AG09319 (cell line): ENCODE measurements at regions not wholly inside any gene's neighbourhood (a gene's known extent, or its start where the extent isn't known, plus 50 kb on each side); places are given as distances from the start of the nearest gene placed in this dataset.

Experiments used
- DNase-seq: peaks from one replicate; pipeline ENCODE4 v3.0.0-alpha.2; 2010; ENCODE audit warnings: low read depth; ENCODE audit errors: extremely low read depth
- TF ChIP-seq, protein P1 (sequence below): IDR thresholded peaks from 2 replicates; pipeline ENCODE4 v1.5.1; 2011; ENCODE audit warnings: low read depth, mild to moderate bottlenecking, inconsistent platforms, low read length, moderate library complexity

DNA sequence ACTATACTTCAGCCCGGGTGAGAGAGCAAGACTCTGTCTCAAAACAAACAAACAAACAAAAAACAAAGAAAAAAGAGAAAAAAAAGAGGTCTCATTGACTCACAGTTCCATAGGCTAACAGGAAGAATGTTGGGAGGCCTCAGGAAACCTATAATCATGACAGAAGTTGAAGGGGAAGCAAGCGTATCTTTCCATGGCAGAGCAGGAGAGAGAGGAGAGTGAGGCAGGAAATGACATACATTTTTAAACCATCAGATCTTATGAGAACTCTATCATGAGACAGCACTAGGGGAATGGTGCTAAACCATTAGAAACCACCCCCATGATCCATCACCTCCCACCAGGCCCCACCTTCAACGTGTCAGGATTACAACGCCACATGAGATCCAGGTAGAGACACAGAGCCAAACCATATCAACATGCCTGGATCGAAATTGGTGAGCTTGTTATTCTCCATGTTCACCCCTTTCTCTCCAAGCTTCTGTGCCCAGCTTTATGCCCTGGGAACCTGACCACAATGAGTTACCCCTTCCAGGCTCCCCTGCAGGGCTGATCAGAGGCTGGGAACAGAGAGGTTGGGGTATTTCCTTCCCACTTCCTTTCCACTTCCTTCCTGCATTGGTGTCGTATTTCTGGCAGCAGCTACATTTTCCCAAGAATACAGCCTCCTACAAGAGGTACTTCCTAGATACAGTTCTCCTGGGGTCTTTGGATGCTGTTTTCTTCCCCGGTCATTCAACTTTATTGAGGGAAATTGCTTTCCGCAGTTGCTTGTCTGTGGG is 219.3 kb upstream of the FLRT2 start:
- TF ChIP-seq, protein P1, sequence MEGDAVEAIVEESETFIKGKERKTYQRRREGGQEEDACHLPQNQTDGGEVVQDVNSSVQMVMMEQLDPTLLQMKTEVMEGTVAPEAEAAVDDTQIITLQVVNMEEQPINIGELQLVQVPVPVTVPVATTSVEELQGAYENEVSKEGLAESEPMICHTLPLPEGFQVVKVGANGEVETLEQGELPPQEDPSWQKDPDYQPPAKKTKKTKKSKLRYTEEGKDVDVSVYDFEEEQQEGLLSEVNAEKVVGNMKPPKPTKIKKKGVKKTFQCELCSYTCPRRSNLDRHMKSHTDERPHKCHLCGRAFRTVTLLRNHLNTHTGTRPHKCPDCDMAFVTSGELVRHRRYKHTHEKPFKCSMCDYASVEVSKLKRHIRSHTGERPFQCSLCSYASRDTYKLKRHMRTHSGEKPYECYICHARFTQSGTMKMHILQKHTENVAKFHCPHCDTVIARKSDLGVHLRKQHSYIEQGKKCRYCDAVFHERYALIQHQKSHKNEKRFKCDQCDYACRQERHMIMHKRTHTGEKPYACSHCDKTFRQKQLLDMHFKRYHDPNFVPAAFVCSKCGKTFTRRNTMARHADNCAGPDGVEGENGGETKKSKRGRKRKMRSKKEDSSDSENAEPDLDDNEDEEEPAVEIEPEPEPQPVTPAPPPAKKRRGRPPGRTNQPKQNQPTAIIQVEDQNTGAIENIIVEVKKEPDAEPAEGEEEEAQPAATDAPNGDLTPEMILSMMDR: no peak
- DNase-seq: no peak

DNA sequence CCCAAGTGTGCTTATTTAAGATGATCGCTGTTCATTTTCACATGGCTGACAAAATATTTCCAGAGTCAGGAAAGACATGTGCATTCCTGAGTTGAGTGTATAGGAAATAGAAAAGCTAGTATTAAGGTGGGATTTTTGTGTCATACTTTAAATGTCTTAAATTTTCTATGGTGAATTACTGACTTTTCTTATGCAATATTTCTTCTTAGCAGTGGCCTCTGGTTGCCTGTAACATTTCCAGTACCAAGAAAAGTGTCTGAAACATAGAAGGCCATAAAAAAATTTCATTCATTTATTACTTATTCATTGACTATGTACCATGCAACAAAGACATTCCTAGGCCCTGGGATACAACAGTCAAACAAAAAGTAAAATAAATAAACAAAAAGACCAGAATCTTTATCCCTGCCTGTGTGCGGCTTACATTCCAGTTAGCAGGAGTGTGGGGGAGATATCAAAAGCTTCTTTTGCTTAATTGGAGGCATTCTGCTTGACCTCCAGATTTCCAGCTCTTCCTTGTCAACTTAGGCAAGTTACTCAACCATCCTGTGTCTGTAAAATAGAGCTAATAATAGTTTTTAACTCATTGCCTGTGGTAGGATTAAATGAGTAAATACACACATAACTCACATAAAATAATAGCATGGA is 216.3 kb upstream of the FLRT2 start:
- TF ChIP-seq, protein P1: no peak
- peak; percentile 47 for DNase-seq

DNA sequence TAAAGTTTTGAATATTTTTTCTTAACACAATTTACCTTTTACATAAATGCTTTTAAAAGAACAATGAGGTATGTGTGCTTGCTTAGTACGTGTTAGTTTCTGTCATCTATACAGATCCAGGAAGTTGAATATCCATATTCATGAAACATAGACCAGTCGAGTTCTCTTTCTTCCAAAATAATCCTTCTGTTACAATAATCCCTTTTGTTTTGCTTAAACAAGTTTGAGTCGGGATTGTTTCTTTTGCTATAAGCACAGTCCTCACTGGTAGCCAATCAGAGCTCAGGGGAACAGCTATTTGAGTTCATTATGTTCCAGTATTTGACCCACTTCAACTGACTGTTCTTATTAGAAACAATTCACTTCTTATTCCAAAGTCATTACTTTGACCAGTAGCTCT is 214.7 kb upstream of the FLRT2 start:
- no peak for DNase-seq
- TF ChIP-seq, protein P1: no peak

DNA sequence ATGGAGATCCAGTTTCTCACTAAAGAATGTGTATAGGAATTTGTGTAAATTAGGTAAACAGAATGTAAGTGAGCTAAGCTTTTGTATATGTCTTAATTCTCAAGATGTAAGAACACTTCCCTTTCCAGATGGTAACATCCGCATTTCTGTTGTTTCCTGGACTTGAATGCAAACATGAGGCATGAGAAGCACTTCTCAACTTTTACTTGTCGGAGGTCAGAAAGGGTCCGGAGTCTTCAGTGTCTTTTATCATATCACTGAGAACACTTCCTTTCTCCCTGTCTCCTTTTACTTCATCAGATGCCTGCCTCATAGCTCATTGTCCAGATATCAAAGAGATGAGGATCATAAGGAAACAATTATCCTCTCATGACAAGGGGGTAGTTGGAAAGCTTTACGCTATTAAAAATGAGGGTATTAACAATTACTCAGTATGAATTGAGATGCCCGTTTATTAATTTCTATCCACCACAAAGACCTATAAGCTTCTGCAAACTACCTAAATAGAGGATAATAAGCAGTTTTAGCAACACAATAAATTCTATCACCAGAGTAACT is 214.1 kb upstream of the FLRT2 start:
- TF ChIP-seq, protein P1: no peak
- no peak for DNase-seq

DNA sequence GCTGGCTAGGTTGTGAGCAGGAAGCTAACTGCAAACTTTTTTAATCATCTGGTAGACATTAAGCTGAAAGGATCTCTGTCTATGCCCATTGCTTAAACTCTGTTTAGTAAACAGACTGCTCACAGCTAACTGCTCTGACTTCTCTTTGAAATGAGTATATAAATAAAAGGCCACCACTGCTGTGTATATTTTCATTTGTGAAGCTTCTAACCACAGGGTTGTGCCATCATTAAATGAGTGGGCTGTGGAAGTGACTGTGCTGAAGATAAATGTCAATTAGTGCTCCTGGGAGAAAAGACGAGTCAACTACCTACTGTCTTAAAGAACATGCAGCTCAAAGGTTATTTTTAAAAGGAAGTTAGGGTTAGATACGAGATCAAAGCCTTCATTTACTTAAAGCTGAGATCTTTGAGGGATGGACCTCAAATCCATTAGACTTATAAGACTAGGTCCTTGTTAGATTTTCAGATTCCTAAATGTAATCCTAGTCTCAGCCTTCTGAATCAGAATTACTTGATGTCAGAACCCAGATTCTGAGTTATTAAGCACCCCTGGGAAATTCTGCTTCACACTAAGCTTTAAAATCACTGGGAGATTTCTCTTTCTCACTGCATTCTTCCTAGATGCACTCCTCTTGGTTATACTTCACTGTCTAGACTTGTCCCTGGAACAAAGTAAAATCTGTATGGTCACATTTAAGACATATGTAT is 213.1 kb upstream of the FLRT2 start:
- no peak for DNase-seq
- TF ChIP-seq, protein P1: no peak

DNA sequence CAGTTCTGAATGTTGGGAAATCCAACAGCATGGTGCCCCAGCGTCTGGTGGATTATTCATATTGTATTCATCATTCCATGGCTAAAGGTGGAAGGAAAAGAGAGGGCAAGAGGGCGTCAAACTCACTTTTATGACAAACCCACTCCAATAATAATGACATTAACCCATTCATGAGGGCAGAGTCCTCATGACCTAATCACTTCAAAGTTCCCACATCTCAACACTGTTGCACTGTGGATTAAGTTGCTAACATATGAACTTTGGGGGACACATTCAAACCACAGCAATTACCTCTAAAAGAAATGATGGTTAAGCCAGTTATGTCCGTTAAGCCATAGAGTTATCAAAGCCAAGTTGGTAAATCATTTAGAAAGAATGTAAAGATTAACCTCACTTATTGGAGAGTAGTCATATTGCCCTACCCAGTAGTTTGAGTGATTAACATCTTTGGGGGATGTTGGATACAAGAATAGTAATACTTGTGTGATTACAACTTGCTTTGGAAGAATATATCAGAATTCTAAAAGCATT is 212.4 kb upstream of the FLRT2 start:
- TF ChIP-seq, protein P1: no peak
- DNase-seq: no peak
